SU-DHL-6 (cell line): ENCODE measurements at regions not wholly inside any gene's neighbourhood (a gene's known extent, or its start where the extent isn't known, plus 50 kb on each side); places are given as distances from the start of the nearest gene placed in this dataset.

Experiments used
- H2AFZ ChIP-seq: fragments of 200-600 bp; sonication (generic); 2 replicates; pipeline ENCODE4 v1.6.1; 2014; ENCODE audit warnings: low read depth, mild to moderate bottlenecking, moderate library complexity, mixed read lengths, antibody characterized with exemption, low read length; ENCODE audit not compliant: severe bottlenecking
- H3F3A ChIP-seq: fragments of 200-600 bp; shearing (Covaris generic); 2 replicates; pipeline ENCODE4 v1.6.0; 2016; ENCODE audit warnings: antibody characterized with exemption, mild to moderate bottlenecking; ENCODE audit not compliant: insufficient read depth
- H3K27ac ChIP-seq: fragments of 200-600 bp; sonication (generic); 2 replicates; pipeline ENCODE4 v1.5.1; 2016; ENCODE audit warnings: low read depth, mild to moderate bottlenecking, low read length, moderate library complexity, mixed read lengths
- H3K27me3 ChIP-seq: fragments of 200-600 bp; sonication (generic), shearing (Covaris generic); 2 replicates; pipeline ENCODE4 v1.6.0; 2014; ENCODE audit warnings: mild to moderate bottlenecking, low read length
- H3K36me3 ChIP-seq: fragments of 200-600 bp; sonication (generic); 2 replicates; pipeline ENCODE4 v1.6.1; 2014; ENCODE audit warnings: mild to moderate bottlenecking, low read length, mixed read lengths
- H3K4me2 ChIP-seq: fragments of 300-600, 200-600 bp; shearing (Covaris generic), sonication (generic); 2 replicates; pipeline ENCODE4 v1.6.0; 2014; ENCODE audit warnings: low read length, low read depth, mild to moderate bottlenecking; ENCODE audit not compliant: poor library complexity, severe bottlenecking
- H3K4me3 ChIP-seq: fragments of 200-600 bp; sonication (generic); 2 replicates; pipeline ENCODE4 v1.5.1; 2014; ENCODE audit warnings: antibody characterized with exemption, low read length, mild to moderate bottlenecking, mixed read lengths; ENCODE audit not compliant: insufficient read depth, poor library complexity, severe bottlenecking
- H3K79me2 ChIP-seq: fragments of 200-600 bp; sonication (generic); 2 replicates; pipeline ENCODE4 v1.6.1; 2014; ENCODE audit warnings: mild to moderate bottlenecking, low read length, moderate library complexity; ENCODE audit not compliant: insufficient read depth
- H3K9ac ChIP-seq: fragments of 200-600 bp; sonication (generic); 2 replicates; pipeline ENCODE4 v1.7.0; 2014; ENCODE audit warnings: mild to moderate bottlenecking, low read length
- H3K9me2 ChIP-seq: fragments of 200-600 bp; sonication (generic); replicated peaks from 2 replicates; pipeline ENCODE4 v1.6.1; 2014; ENCODE audit warnings: low read length; ENCODE audit not compliant: insufficient read depth
- H3K9me3 ChIP-seq: fragments of 200-600 bp; sonication (generic); 2 replicates; pipeline ENCODE4 v1.6.1; 2014; ENCODE audit warnings: low read length, mixed read lengths; ENCODE audit not compliant: insufficient read depth
- H4K20me1 ChIP-seq: fragments of 200-600 bp; sonication (generic); 2 replicates; pipeline ENCODE4 v1.6.1; 2014; ENCODE audit warnings: low read depth, mild to moderate bottlenecking, antibody characterized with exemption, low read length, moderate library complexity, mixed read lengths
- CTCF ChIP-seq: fragments of 200-600 bp; sonication (generic); IDR thresholded peaks from one replicate; pipeline ENCODE4 v1.5.1; 2017; ENCODE audit warnings: antibody characterized with exemption, mild to moderate bottlenecking, low read length, moderate library complexity; ENCODE audit not compliant: insufficient read depth, poor library complexity, severe bottlenecking
- EZH2phosphoT487 ChIP-seq: fragments of 200-600 bp; sonication (generic), shearing (Covaris generic); conservative IDR thresholded peaks from 2 replicates; pipeline ENCODE4 v1.6.1; 2018; ENCODE audit warnings: mild to moderate bottlenecking, antibody characterized with exemption, low read length, moderate library complexity, mixed read lengths

- Histone ChIP-seq H3F3A (no peaks in the 10 kb centered on the region), H3K4me3 (no peak overlapping the region), H3K36me3 (no peaks in the 10 kb centered on the region), H3K27ac (no peak overlapping the region), H4K20me1 (no peaks in the 10 kb centered on the region), H3K9me3 (no peaks in the 10 kb centered on the region), H3K79me2 (no peaks in the 10 kb centered on the region), H3K9me2 (no peaks in the 10 kb centered on the region), H3K4me2 (no peak overlapping the region), H3K27me3 (no peaks in the 10 kb centered on the region), H2AFZ (no peak overlapping the region), H3K9ac (no peak overlapping the region)
- no peak for TF ChIP-seq EZH2phosphoT487
- TF ChIP-seq CTCF: no peak
These were observed 152.4 kb upstream of the SETMAR start for GRCh38 chr3:4150816-4151215.

- Histone ChIP-seq H3K36me3 (no peaks in the 10 kb centered on the region), H3K4me2 (no peak overlapping the region), H3F3A (no peaks in the 10 kb centered on the region), H3K9me3 (no peaks in the 10 kb centered on the region), H3K9me2 (no peaks in the 10 kb centered on the region), H3K4me3 (no peak overlapping the region), H2AFZ (no peak overlapping the region), H3K27me3 (no peaks in the 10 kb centered on the region), H4K20me1 (no peaks in the 10 kb centered on the region), H3K27ac (no peak overlapping the region), H3K79me2 (no peaks in the 10 kb centered on the region), H3K9ac (no peak overlapping the region)
- TF ChIP-seq CTCF: no peak
- no peak for TF ChIP-seq EZH2phosphoT487
These were observed 151.3 kb upstream of the SETMAR start for GRCh38 chr3:4151859-4152258.

DNA sequence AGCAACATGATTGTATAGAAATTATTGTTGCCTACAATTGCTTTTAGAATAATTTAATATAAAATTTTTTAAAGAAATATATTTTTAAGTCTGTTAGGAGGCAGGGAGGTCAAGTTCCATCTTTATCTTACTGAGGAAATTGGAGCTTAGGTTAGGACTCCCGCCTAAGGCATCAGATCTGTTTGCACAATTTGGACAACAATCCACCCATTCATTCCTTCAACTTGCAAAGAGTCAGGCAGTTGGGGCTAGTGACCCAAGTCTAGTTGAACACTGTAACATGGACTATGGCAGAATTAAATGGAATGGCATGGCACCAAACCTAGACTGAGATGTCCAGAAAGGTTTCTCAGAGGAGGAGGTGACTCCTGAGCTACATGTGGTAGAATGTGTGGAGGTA lies 149.4 kb upstream of the SETMAR start:
- TF ChIP-seq CTCF: no peak
- no peak for TF ChIP-seq EZH2phosphoT487
- Histone ChIP-seq H3K4me3 (no peak overlapping the region), H3K9me3 (no peaks in the 10 kb centered on the region), H3K9ac (no peak overlapping the region), H4K20me1 (no peaks in the 10 kb centered on the region), H2AFZ (no peak overlapping the region), H3K79me2 (no peaks in the 10 kb centered on the region), H3F3A (no peaks in the 10 kb centered on the region), H3K27ac (no peak overlapping the region), H3K9me2 (no peaks in the 10 kb centered on the region), H3K4me2 (no peak overlapping the region), H3K36me3 (no peaks in the 10 kb centered on the region), H3K27me3 (no peaks in the 10 kb centered on the region)

GRCh38 chr3:4158329-4158728 lies 144.8 kb upstream of the SETMAR start:
- no peaks in the 10 kb centered on the region for H3K36me3 ChIP-seq

More at GRCh38 chr3:4158329-4158728, 144.8 kb upstream of the SETMAR start:
- Histone ChIP-seq H2AFZ (no peak overlapping the region), H3K79me2 (no peaks in the 10 kb centered on the region), H3F3A (no peaks in the 10 kb centered on the region), H3K9ac (no peak overlapping the region), H4K20me1 (no peaks in the 10 kb centered on the region), H3K4me2 (no peak overlapping the region), H3K9me3 (no peaks in the 10 kb centered on the region), H3K9me2 (no peaks in the 10 kb centered on the region), H3K27ac (no peak overlapping the region), H3K4me3 (no peak overlapping the region), H3K27me3 (no peaks in the 10 kb centered on the region)
- TF ChIP-seq EZH2phosphoT487 (no peak), CTCF (no peak)
